ENCODE measurements at regions not wholly inside any gene's neighbourhood (a gene's known extent, or its start where the extent isn't known, plus 50 kb on each side); places are given as distances from the start of the nearest gene placed in this dataset.

DNA sequence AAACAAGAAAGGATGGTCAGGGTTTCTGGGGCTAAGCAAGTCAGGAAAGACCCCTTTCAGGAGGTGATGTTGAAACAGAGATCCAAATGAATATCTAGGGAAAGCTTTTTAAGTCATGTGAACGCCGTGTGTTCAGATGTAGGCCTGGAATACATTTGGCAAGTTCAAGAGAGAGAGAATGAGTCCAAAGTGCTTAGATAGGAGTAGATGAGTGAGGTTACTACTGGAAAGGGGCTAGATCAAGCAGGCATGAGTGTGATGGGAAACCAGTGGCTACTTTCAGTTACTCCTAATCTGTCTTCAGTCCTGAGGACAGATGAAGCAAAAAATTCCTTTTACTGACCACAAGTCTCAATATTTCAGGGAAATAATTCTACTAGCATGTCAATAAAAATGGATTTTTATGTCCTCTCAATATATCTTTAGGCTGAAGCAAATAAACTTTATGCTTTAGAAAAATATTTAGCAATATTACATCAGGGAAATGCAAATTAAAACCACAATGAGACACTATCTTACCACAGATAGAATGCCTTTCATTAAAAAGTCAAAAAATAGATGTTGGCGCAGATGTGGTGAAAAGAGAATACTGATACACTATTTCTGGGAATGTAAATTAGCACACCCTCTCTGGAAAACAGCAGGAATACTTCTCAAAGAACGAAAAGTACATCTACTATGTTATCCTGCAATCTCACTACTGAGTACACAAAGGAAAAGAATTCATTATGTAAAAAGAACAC lies 1085.0 kb upstream of the TENM4 start:
- no peak for DNase-seq (ENCODE audit: low read depth in 2 of 2)

DNA sequence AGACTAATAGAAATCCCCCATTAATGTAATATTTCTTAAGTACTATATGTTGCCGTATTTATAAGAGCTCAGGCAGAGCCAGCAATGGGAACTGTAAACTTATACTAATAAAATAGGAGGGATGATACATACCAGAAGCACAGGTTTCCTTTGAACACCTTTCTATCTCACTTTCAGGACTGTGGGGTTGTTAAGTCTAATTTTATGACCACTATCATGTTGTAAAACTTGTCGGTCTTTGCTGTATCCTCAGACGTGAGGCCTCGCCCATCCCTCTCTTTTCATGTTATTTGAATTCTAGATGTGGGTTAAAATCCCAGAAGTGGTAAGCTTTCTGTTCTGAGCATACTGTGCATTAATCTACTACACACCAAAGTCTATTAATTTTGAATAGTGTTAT lies 1083.5 kb upstream of the TENM4 start:
- no peak for DNase-seq (ENCODE audit: low read depth in 2 of 2)

DNA sequence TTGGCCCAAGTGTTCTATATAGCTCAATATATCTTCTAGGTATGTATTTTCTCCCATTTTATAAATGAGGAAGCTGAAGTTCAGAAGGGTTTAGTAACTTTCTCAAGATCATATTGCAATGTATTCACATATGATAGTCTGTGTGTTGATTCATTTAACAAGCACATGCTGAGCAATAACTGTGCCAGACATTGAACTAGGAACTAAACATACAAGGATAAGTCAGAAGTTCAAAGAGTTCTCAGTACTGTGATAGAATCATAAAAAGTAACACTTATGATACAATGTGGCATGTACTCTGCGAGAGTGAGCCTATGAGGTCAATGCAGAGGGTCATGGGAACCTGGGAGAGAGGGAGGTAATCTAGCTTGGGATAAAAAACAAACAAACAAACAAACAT lies 1082.2 kb upstream of the TENM4 start:
- no peak for DNase-seq (ENCODE audit: low read depth in 2 of 2)

DNA sequence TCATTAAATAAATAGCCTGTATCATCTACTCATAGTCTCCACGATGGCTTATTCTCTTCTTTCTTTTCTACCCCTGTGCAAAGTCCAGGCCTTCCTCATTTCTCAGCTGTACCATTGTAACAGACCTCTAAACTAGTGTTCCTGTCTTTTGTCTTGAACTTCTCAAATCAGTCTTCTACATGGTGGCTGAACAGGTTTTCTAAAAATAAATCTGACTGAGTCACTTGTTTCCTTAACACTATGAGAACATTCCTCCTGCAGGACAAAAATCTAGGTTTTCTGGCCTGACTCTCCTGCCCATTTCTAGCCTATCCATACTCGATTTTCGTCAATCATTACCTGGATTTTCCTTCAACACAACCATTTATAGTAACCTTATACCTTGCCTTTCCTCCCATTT lies 1080.8 kb upstream of the TENM4 start:
- DNase-seq (ENCODE audit: low read depth in 2 of 2) = no peak

DNA sequence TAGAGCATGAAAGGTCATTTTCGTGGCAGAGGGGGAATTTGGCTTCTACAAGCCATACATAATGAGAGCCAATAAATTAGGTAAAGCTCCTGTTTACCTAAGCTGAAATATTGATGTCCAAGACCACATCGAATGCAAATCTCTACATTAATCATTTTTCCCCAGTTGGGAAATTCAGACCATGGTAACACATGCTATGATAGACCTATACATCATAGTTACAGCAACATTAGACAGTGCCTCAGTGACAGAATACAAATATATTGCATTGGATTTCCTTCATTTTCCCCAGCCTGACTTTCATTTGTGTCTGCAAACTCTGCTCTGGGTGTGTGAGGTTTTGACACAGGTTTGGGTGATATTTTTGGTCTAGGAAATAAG lies 1079.7 kb upstream of the TENM4 start:
- no peak for DNase-seq (ENCODE audit: low read depth in 2 of 2)

DNA sequence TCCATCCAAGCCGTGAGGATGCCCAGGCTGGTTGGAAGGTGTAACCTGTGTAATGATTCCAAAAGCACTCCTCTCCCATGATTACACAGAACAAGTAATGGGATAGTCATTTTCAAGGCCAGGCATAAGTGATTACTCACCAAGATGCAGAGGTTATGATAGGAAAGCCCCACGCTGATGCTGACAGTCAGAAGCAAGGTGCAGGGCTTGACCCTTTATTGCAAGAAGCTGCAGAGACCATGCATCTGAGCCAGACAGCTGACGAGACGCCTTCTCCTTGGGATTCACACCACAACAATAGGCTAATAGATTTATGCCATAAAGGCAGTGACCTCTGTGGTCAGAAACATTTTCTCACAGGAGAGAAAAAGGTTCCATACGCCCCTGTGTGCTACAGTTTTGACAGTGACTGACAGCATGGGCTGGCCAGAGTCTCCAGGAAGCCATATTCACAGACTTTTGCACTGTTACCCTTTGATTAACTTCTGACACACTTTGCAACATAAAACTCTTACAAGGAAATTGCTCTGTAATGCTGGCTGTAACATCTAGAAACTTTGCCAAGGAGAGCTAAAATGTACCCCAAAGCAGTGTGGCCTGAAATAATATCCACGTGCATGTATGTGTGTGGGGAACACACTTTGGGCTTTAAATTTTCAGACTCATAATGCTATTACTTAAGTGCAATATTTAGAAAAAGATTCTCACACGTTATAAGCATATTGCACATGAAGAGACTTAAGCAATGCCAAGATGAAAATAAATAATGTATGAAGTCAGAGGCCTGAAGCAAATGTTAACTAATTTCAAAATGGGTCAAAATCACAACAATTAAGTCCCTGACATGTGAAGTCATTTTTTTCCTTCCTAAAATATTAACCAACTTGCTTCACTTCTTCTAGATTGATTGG lies 1079.0 kb upstream of the TENM4 start:
- no peak for DNase-seq (ENCODE audit: low read depth in 2 of 2)

DNA sequence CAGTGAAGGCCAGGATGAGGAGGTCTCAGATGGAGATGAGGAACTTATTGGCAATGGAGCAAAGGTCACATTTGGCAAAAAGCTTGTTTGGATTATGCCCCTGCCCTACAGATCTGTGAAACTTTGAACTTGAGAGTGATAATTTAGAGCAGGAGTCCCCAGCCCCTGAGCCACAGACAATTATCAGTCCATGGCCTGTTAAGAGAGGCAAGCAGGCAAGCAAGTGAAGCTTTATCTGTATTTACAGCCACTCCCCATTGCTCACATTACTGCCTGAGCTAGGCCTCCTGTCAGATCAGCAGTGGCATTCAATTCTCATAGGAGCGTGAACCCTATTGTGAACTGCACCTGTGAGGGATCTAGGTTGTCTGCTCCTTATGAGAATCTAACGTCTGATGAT lies 1076.9 kb upstream of the TENM4 start:
- no peak for DNase-seq (ENCODE audit: low read depth in 2 of 2)

DNA sequence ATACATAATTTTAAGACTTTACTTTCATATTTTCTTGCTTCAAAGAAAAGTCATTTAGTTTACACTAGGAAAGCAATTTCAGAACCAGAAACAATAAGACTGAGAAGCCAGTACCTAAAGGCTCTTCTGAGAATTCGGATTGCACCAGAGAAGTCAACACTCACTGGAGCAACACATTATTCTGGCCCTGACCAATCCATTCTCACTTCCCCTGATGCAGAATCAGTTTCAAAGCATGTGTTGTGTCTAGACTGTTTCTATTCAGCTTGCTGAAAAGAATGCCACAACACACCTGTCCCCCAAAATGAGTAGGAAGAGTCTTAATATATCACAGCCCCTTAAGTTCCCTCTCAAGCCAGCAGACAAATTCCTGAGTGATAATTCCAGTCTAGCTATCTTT lies 1074.3 kb upstream of the TENM4 start:
- no peak for DNase-seq (ENCODE audit: low read depth in 2 of 2)

DNA sequence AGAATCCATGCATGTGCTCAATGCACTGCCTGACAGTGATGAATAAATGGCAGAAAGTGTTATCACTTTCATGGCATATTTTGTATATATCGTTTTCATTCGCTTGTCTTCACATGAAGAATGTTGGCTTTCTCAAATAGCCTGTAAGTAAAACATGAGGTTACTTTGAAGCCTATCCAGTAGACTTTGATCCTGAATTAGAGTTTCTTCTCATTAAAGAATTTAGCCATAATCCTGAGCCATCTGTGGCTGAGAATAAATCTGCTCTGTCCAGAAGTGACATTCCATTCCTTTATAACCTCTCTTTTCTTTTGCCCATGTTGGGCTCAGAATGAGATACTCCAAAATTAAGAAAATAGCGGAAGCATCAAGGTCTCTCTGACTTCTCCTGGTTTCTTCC lies 1071.7 kb upstream of the TENM4 start:
- no peak for DNase-seq (ENCODE audit: low read depth in 2 of 2)

DNA sequence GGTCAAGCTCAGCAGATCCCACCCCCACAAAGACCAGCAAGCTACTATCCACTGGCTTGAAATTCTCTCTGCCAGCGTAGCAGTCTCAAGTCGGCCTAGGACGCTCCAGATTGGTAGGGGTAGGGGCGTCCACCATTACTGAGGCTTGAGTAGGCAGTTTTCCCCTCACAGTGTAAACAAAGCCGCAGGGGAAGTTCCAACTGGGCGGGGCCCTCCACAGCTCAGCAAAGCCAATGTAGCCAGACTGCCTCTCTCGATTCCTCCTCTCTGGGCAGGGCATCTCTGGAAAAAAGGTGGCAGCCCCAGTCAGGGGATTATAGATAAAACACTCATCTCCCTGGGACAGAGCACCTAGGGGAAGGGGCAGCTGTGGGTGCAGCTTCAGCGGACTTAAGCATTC lies 1064.9 kb upstream of the TENM4 start:
- DNase-seq (ENCODE audit: low read depth in 2 of 2) = no peak

DNA sequence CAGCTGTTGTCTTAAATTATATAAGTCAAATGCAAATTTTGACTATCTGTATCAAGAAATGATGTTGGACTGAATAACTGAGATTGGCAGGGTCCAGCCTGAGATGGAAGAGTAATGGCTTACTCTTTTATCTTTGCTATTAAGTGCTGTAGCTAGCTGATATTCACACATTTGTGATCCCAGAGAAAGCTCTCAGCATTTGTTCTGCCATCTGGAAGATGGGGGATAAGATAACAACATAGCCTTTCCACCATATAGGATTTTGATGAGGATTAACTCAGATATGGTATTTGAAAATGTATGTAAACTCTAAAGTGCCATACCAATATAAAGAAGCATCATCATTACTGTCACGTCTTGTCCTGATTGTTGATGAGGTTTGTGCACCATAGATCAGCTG lies 1063.2 kb upstream of the TENM4 start:
- no peak for DNase-seq (ENCODE audit: low read depth in 2 of 2)

DNA sequence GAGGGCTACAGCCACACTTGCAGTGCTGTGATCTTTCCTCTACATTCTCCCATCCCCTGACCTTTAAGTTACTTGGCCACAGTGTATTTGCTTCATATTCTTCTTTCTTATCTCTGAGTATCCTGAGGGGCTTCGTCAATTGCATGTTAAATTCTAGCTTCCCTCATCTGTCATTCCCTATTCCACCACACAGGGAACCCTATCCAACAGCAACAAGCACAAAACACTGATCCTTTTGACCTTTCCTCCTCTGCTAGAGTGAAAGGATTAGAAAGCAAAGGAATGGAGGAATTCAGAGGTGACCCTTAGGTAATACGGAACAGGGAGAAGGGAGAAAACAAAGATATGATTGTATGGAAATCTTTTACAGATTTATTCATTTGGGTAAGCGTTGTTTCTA lies 1061.7 kb upstream of the TENM4 start:
- no peak for DNase-seq (ENCODE audit: low read depth in 2 of 2)

DNA sequence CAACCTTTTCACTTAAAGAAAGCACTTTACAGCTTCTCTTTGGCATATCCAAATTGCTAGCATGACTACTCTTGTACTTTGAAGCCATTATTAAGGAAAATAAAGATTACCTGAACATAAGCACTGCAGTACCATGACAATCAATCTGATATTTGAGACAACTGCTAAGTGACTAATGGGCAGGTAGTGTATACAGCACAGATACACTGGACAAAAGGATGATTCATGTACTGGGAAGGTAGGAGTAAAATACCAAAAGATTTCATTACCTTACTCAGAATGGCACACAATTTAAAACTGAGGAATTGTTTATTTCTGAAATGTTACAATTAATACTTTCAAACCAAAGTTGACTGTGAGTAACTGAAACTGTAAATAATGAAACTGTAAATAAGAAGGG lies 1054.3 kb upstream of the TENM4 start:
- DNase-seq (ENCODE audit: low read depth in 2 of 2) = no peak

DNA sequence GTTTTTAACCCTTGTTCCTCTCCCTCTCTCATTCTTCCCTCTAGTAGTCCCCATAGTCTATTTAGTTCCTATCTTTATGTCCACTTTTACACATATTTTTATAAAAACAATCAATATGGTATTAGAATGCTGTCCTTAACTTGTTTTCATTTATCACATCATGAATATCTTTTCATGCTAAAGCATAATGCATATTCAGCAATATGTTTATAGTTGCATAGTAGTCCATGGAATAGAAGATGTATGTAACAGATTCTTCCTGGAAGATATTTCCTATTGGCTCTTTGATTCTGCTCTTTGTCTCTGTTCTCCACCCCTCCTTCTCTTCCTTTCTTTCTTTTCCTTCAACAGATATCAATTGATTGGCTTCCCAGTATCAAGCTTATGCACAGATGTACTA lies 1047.1 kb upstream of the TENM4 start:
- DNase-seq (ENCODE audit: low read depth in 2 of 2) = no peak

DNA sequence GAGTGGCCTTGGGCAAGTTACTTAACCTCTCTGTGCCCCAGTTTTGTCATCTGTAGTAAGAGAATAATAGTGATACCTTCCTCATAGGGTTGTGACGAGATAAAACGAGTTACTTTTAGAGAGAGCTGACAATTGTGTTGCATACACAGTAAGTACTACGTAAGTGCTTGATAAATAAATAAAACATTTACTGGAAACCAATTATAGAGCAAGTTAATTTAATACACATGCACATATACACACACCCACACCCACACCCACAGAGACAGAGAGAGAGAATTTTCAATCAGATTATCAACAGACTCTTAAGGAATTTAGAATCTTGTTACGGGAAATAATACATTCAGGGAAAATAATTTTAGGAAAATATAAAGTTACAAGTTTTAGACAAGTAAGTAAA lies 1045.8 kb upstream of the TENM4 start:
- DNase-seq (ENCODE audit: low read depth in 2 of 2) = no peak

DNA sequence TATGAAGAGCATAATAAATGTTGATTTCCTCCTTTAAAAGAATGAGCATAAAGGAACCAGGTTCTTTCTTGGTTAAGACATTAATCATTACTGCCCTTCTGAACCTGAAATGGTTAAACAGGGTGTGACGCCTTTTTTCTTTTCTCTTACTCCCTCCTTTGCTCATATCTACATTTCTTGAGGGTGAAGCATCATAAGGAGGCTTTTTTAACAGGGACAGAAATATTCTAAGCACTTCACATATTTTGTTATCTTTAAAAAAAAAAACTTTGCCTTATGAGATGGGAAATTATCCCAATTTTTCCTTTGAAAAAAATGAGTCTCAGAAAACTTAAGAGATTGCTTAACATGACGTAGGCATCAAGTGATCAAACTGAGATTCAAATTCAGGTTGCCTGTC lies 1036.3 kb upstream of the TENM4 start:
- no peak for DNase-seq (ENCODE audit: low read depth in 2 of 2)

DNA sequence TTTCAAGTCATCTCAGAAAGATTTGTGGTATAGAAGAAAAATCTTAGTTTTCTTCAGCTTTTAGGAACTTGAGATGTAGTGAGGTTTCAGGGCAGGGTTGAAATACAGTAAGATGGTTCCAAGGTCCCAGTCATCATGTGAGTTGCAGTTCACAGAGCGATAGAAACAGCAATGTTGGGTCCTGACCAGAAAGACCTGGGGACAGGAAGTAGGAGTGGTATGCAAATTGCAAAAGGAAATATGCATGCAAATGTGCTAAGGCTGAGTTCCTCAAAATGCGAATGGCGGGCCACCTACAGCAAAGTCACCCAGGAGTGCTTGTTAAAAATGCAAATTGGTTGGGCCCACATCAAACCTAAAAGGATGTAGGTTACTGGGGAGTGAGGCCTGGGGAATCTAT lies 1032.7 kb upstream of the TENM4 start:
- DNase-seq (ENCODE audit: low read depth in 2 of 2) = no peak

DNA sequence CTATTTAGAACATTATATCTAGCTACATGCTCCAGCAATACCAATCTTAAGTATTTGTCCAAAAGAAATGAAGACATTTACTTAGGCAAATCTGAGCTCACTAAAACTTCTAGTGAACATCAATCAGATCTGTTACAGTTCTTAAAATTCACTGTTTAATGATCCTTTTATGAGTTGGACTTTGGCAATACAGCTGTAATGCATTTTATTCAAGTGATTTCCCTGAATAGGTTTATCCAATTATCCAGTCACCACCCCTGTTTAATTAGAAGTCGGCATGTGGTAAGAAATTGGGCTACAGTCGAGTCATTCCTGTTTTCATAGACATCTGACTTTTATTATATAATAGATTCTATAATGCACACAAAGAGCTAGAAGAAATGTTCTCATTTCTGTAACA lies 1029.0 kb upstream of the TENM4 start:
- no peak for DNase-seq (ENCODE audit: low read depth in 2 of 2)

DNA sequence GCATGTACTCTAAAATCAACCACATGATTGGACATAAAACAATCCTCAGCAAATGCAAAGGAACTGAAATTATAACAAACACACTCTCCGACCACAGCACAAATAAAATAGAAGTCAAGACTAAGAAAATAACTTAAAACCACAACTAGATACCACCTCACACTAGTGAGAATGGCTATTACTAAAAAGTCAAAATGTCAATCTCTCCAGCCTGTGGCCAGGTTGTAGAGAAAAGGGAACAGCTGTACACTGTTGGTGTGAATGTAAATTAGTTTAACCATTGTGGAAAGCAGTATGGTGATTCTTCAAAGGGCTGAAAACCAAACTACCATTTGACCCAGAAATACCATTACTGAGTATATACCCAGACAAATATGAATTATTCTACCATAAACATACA lies 1025.7 kb upstream of the TENM4 start:
- DNase-seq (ENCODE audit: low read depth in 2 of 2) = no peak

DNA sequence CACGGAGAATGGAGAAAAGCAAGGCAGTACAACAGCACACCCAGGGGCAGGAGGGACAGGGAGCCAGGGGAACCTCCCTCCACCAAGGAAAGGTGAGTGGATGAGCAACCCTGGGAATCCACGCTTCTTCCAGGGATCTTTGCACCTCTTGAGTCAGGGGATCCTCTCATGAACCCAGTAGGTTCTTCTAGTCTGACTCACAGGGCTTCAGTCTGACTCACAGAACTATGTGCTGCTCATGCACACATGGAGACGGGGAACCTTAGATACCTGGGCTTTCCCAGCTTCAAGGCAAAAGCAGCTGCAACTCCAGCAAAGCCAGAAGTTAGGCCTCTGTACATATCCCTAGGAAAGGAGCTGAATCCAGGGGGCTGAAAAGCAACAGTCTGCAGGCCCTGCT lies 1021.4 kb upstream of the TENM4 start:
- DNase-seq (ENCODE audit: low read depth in 2 of 2) = no peak

DNA sequence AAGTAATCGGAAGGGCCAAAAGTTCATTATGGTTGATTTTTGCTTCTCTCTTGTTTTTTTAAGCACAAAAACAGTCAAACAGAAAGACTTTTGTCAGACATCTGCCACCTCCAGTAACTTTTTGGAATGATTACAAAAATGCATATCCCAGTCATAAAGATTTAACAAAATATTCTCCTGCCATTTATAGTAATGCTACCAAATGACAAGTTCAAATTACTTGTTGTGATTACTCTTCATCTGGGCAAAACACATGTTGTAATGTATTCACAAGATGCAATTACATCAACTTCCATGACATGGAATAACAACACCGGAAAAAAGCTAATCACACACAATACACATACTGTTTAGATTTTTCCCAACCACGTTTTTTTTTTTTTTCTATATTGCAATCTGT lies 1017.5 kb upstream of the TENM4 start:
- DNase-seq (ENCODE audit: low read depth in 2 of 2) = no peak

DNA sequence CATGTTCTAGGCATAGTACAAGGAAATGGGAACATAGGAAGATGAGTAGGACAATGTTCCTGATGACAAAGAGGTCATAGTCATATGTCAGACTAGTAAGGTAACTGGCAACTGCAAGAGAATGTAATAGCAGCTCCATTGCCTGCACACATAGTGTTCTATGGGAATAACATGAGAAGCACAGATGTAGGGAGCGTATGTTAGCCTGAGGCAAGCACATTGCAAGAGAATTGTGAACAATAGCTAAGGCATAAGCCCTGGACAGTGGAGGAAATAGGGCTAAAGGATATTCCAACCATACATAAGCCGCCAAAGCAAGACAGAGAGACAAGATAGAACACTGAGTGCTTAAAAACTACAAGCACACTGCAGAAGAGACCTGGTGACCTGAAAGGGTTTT lies 1017.0 kb upstream of the TENM4 start:
- DNase-seq (ENCODE audit: low read depth in 2 of 2) = no peak

DNA sequence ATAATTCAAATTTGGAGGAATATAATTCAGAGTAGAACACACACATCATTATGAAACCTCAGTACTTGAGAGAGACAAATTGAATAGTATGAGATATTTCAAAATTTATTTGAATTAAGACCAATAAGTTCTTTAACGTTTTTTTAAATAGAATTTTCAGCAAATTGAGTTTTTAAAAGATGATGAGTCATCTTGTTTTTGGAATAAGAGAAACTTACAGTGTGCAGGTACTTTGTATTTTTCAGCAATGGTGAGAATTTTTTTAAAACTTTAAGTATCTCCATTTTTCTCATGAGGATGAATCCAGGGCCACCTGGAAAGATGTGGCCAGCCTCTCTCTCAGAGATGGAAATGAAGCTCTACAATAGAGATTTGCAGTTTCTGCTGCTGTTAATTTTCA lies 1015.0 kb upstream of the TENM4 start:
- DNase-seq (ENCODE audit: low read depth in 2 of 2) = no peak

Measured in fibroblast of skin of left biceps (primary cell).